Islet of Langerhans (tissue), 1 donor: ENCODE measurements at regions not wholly inside any gene's neighbourhood (a gene's known extent, or its start where the extent isn't known, plus 50 kb on each side); places are given as distances from the start of the nearest gene placed in this dataset.

Source experiments
- FAIRE-seq: peaks from one replicate; lab custom pipeline; 2011; peaks lifted over from hg19 to GRCh38; lab: Jason Lieb, UNC

GRCh38 chr2:19807866-19808265, 93.9 kb downstream of the TTC32 start:
- FAIRE-seq = no peak

GRCh38 chr2:19807346-19807745, 94.4 kb downstream of the TTC32 start:
- no peak for FAIRE-seq

GRCh38 chr2:19806591-19806990, 95.2 kb downstream of the TTC32 start:
- no peak for FAIRE-seq

- FAIRE-seq = no peak
These were observed 95.7 kb downstream of the TTC32 start for GRCh38 chr2:19806131-19806530.

- no peak for FAIRE-seq
These were observed 96.5 kb downstream of the TTC32 start for GRCh38 chr2:19805266-19805665.

GRCh38 chr2:19804639-19805260, 97.0 kb downstream of the TTC32 start:
- FAIRE-seq = no peak

GRCh38 chr2:19802086-19802841, 99.5 kb downstream of the TTC32 start:
- FAIRE-seq = no peak

- no peak for FAIRE-seq
These were observed 100.3 kb downstream of the TTC32 start for GRCh38 chr2:19801367-19802080.

- FAIRE-seq = no peak
These were observed 101.0 kb downstream of the TTC32 start for GRCh38 chr2:19800796-19801195.

- no peak for FAIRE-seq
These were observed 101.7 kb downstream of the TTC32 start for GRCh38 chr2:19799881-19800780.

- FAIRE-seq = no peak
These were observed 103.9 kb downstream of the TTC32 start for GRCh38 chr2:19797871-19798270.

- no peak for FAIRE-seq
These were observed 104.5 kb downstream of the TTC32 start for GRCh38 chr2:19797243-19797810.

GRCh38 chr2:19796035-19796695, 105.6 kb downstream of the TTC32 start:
- FAIRE-seq = no peak

GRCh38 chr2:19793132-19793750, 108.5 kb downstream of the TTC32 start:
- no peak for FAIRE-seq

GRCh38 chr2:19790291-19790690, 111.5 kb downstream of the TTC32 start:
- no peak for FAIRE-seq

GRCh38 chr2:19787134-19787533, 114.6 kb downstream of the TTC32 start:
- FAIRE-seq = no peak

- FAIRE-seq = no peak
These were observed 115.2 kb downstream of the TTC32 start for GRCh38 chr2:19786408-19787058.

- no peak for FAIRE-seq
These were observed 115.9 kb downstream of the TTC32 start for GRCh38 chr2:19785867-19786266.

GRCh38 chr2:19785447-19785846, 116.3 kb downstream of the TTC32 start:
- FAIRE-seq = no peak

- FAIRE-seq = no peak
These were observed 117.3 kb downstream of the TTC32 start for GRCh38 chr2:19784456-19784855.
